ENCODE measurements at regions not wholly inside any gene's neighbourhood (a gene's known extent, or its start where the extent isn't known, plus 50 kb on each side); places are given as distances from the start of the nearest gene placed in this dataset.

DNA sequence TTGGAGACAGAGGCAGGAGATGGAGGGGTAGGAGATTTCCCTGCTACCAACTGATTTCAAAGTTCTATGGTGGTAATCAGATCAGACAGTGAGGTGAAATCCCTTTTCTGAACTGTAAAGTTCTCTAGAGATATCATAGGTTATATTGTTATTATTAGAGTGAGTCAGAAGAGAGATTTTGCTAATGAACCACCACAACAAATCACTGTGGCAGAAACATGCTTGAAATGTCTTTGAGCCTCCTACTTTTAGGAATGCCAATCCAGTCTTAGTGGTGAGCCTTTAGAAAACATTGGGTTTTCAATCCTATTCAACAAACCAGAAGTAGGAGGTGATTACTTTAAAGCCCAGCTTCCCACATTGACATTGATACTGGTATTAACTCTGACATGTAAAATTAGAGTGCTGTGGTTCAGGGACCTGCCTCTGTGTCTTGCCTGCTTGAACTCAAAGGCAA lies 136.7 kb upstream of the CNR1 start:
- no peak for DNase-seq

DNA sequence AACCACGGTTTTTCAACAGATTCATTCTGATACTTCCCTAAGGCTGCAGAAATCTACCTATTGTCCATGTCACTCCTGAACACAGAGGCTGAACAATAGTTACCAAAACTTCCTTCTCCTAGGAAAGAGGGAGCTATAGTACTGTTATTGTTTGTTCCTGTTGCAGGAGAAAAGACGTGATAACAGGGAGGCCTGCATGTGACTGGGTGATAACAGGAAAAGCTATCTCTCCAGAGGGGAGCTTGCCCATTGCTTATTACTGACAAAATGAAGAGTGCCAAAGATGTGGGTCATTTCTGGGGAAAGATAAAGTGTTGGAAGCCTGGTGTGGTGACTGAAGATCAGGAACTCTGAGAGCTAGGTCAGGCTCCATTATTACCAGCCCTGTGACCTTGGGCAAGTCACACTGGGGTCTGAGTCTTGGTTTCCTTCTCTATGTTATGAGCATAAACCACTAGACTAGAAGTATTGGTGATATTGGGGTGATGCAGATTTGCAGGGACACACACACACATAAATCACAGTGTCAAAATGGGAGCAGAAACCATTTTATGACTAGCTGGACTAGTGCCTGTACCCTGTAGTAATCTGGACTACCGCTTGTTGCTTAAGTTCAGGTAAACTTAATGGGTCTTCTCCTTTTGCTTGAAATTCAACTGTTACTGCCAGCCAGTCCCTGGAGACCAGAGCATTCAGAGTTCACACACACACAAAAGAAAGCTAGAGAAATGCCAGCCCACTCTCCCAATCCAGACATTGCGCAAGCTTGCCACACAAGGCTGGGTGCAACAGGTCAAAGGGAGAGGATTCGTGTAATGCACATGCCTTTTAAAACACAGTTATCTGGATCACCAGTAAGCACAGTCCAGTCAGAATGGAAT lies 136.0 kb upstream of the CNR1 start:
- DNase-seq = no peak

DNA sequence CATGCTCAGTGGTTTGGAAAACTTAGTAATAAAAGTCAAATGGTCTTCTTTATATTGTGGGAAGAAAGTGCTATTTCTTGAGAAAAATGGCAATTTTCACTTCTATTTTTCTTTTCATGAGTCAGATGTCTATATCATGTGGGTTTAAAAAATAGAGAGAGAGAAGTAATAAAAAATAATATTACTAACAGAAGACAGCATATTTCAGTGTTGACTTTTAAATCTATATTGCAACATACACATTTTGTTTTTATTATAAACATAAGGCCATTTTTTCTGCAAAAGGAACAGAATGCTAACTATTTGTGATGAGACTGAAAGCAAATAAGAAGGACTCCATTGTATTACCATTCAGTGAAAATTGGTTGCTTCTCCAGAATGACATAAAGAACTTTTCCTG lies 135.1 kb upstream of the CNR1 start:
- DNase-seq = no peak

DNA sequence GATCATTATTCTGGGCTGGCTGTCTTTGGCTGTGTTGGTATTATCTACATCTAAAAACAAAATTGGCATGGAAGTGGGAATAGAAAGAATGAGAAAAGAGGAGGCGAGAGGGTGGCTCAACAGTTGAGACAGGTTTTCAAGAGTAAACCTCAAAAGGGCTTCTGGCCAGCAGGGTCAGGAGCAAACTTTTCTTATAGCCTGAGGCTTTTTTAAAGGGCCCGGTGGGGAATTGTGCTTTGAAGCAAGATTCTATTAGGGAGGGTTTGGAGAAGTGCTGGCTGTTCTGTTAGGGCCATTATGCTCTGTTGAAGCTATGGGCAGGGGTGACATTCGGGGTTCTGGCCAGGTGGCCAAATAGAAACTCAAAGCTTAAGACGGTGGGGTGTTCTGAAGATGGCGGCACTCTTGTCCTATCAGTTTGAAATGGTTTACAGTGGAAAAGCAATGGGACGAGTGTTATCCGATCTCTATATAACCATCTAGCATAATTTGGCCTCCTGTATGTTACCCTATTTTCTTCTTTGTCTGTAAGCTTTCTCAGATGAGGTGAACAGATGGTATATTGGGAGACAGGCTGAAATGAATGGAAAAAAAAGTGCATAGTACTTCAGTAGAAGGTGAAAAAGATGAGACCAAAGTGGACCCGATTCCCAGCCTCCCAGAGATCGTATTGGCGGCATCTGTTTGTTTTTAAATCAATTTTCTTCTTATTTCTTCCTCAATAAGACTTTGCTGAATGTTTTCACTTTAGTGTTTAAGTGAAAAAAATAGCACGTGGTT lies 132.1 kb upstream of the CNR1 start:
- no peak for DNase-seq

DNA sequence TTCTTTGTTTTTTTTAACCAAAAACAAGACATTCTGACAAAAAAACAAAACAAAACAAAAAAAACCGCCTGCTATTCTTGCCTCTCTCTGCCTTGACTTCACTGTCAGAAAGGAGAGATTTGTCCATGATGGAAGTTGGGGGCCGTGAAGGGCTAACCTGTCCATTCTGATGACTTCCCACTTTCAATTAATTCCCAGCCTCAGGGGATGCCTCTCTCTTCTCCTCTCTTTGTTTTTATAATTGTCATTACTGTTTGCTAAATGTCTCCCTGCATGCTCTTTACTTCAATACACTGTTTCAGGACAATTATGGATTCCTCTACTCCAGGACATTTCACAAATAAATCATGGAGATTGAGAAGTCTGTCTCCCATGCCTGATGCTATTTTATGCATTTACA lies 130.5 kb upstream of the CNR1 start:
- no peak for DNase-seq

DNA sequence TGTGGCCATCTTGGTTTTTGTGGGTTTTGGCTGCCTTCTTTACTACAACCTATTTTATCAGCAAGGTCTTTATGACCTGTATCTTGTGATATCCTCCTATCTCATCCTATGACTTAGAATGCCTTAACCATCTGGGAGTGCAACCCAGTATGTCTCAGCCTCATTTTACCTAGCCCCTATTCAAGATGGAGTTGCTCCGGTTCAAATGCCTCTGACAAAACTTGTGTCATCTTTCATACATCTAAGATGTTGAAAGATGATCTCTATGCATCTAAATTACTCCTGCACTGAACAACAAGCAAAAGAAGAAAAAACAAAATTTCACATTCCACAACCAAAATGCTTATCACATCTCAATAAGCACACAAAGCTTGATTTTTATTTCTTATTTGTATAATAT lies 129.5 kb upstream of the CNR1 start:
- no peak for DNase-seq

DNA sequence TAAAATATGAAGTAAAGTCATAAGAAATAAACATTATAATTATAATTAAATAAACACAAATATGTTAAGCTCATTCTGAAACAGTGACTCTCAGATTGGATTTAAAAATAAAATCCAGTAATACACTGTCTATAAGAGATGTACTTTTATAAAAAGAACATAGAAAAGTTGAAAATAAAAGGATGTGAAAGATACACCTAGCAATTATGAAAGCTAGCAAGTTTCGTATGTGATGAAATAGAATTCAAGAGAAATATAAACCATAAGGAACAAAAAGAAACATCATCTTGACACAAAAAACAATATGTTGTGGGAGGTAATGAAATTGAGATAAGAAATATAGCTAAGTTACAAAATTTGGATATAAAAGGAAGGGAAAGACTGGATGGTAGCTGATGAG lies 128.6 kb upstream of the CNR1 start:
- DNase-seq = no peak

DNA sequence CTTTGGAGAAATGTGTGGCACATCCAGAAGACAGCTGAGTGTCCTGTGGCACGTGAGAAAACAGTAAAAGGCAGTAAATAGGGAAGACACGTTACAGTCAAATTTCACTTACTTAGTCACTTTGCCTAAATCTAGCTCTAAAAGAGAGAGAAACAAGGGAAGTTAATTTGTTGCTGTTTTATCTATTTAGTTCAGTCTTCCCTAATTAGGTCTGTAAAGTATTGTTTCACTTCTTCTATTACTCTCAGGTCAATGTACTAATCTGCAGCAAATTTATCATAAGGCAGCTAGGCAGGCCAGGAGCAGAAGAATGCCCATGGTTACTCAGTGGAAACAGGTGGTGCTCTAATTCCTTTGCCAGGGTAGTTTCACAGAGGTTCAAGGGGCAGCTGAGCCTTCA lies 124.3 kb upstream of the CNR1 start:
- DNase-seq = no peak

DNA sequence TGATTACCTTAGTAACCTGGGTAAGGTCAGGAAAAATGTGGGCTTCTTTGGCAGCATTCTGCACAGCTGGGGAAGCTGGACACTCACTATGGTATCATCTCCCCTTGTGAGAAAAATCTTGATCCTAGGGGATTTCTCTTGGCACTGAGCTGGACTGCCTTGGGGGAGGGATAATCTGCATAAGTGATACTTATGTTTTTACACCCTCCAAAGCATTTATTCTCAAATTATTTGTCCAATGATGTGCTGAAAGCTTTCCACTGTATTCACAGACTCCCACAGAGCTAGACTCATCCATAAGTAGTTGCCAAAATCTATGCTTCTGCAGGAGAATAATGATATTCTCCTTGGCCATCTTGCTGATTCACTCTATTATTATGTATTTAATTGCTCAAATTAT lies 121.5 kb upstream of the CNR1 start:
- DNase-seq = no peak

DNA sequence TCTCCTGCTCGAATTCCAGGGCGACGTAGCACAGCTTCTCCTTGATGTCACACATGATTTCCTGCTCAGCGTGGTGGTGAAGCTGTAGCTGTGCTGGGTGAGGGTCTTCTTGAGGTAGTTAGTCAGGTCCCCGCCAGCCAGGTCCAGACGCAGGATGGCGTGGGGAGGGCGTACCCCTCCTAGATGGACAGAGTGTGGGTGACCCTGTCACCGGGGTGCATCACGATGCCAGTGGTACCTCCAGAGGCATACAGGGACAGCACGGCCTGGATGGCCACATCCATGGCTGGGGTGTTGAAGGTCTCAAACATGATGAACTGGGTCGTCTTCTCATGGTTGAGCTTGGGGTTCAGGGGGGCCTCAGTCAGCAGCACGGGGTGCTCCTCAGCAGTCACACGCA lies 110.2 kb upstream of the CNR1 start:
- DNase-seq = no peak

DNA sequence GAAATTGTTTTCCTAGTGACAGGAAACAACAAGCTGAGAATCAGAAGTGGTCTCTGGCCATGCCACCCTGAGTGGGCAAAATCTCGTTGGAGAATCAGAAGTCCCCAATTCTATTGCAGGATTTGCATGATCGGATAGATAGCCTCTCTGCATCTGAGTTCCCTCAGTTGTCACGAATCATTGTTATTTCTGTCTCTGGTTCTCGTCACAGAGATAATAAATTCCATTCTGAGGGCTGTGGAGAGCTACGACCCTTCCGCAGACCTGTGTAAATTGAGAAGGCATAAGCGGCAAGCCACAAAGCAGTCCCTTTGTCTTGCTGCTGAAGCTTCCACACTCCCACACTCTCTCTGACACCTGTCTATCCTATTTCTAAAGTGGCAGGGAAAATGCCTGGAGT lies 102.4 kb upstream of the CNR1 start:
- DNase-seq = no peak

DNA sequence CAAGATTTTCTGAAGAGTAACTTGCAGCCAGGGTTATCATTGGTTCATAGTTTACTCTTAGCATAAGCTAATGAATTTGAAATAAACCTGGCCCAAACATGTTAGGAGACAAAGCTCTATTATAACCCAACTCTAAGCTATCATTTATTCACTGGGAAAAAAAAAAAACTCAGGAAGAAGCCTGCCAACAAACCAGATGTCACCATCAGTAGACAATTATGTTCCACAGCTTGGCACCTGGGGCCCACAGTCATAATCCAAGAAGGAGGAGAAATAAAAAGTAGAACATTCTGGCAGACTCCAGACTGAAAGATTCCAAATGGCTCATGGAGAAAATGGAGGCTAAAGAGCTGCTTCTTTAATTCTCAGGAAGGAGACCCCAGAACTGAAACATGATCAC lies 100.0 kb upstream of the CNR1 start:
- DNase-seq = no peak

DNA sequence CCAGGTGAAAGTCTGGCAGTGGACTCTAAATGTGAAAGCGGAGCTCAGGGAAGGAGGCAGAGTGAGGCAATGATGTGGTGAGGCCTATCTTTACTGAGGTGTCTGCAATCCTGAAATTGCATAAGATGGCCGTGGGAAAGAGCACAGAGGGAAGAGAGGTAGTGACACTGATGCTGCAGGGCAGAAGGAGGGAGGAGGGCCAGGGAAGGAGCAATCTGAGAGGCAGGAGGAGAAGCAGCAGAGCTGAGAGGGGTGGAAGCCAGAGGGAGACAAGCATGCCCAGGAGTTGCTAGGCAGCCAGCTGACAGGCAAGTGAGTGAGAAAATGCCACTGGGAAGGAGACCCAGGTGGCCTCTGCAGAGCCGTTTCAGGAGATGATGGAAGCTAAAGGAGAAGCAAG lies 97.4 kb upstream of the CNR1 start:
- DNase-seq = no peak

DNA sequence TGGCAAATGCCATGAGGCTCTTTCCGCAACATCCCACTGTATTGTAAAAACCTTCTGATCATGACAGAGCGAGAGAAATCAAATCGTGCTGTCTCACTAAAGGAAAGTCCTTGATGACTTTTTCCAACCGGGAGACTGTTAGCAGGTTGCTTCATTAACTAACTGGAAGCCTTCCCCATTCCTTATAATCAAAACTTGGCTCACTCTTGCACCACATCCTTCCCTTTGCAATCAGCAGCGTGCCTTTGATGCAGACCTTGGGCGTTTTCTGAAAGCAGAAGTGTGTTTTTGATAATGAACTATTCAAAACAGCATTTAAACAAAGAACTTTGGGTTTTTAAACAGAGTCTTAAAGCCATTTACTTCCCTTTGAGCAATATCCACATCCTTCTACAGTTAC lies 96.2 kb upstream of the CNR1 start:
- DNase-seq = no peak

DNA sequence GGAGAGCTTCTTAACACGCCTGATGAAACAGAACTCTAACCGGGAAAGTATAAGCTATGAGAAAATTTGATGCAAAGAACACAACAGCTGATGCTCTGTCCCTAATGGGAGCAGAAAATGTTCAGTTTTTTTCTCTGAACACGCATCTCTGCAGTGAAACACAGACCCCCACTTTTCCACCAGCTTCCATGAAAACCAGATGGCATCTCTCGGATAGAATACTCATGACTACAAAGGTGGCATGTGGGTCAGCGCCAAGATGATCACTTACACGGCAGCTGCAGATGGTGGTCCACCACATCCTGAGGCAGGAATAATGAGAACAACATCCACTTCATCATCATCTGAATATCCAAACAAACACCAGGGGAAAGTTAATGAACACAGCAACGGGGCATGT lies 85.2 kb upstream of the CNR1 start:
- DNase-seq = no peak

DNA sequence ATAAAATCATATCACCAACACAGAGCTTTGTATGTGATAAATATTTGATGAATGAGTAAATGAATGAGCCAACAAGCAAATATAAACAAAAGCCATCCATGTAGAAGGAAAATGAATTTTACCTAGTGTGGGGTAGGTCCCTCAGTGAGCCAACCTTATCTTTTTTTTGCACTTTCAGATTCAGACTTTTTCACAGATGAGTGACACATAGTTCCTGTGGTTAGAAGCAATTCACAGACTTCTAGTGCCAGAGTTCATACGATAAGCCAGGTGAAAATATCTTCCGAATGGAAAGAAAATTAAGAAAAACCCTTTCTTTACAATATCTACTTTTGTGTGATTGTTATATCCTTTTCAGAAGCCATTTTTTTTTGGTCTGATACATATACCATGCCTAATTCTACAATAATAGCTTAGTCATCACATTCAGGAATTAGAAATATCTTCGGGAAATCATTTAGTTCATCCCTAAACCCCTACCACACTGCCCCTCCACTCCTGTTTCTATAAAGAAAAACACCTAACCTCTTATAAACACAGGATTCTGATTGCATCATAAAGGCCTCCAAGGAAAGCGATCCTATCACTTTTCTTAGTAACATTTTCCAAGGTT lies 82.7 kb upstream of the CNR1 start:
- DNase-seq = no peak

DNA sequence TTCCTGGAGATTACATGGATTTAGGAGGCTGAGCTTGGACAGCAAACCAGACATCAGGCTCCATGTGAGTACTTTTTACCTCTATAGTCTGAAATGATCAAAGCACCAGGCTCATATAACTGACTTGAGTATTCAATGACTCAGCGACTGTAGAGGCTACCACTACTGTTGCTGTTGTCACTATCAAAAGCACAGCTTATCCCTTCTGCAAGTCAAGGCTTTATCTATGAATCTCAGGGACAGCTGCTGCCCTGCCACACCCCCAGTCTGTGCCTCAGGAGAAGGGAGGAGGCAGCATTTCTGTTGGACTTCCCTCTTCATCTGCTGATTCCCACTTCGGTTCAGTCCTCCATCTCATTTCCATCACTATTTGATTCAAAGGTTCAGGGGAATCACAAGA lies 80.5 kb upstream of the CNR1 start:
- no peak for DNase-seq

DNA sequence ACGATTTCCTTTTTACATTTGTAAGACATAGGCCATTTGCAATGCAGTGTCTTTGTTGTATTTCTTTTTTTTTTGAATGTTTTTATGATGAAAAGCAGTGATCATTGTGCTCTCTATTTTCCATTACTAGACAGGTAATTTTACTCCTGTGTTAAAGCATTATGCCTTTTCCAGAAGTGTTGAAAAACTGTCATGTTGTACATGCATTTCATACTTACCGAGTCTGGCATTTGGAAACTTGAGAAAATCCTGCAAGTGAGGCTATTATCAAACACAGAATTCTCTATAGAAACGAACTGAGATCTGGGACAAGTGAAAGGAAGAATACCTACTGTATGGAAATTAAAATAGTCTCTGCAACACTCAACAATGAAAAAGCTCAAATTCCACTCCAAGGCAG lies 78.6 kb upstream of the CNR1 start:
- DNase-seq = no peak

DNA sequence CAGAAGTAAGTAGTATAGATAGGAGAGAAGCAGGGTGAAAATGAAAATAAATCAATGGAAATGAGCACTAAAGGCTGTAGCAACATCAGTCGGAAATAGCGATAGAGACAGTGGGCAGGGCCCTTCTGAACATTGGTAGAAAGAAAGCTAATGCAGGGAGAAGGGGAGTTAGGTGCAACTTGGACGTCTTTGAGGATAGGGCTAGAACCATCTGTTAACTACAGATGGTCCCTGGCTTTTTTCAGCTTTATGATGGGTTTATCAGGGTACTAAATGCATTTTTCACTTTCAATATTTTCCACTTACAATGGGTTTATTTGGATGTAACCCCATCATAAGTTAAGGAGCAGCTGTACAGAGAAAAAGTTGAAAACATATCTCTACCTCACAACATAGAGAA lies 72.8 kb upstream of the CNR1 start:
- DNase-seq = no peak

DNA sequence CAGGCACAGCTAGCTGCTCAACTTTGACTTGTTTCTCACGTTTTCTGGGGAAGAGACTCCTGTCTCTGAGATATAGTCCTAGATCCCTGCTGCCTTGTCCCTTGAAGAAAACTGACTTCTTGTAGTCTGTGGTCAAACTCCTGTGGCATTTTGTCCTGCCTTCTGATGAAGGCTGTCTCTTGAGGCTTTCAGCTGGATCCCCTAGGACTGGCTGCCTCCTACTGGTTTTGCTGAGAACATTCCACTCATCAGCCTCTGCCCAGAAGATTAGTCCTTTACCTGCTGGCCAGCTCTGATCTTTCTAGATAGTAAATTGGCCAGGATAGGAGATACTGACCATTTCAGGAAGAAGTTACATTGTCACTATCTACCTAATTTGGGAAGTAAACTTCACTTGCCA lies 71.9 kb upstream of the CNR1 start:
- DNase-seq = no peak

DNA sequence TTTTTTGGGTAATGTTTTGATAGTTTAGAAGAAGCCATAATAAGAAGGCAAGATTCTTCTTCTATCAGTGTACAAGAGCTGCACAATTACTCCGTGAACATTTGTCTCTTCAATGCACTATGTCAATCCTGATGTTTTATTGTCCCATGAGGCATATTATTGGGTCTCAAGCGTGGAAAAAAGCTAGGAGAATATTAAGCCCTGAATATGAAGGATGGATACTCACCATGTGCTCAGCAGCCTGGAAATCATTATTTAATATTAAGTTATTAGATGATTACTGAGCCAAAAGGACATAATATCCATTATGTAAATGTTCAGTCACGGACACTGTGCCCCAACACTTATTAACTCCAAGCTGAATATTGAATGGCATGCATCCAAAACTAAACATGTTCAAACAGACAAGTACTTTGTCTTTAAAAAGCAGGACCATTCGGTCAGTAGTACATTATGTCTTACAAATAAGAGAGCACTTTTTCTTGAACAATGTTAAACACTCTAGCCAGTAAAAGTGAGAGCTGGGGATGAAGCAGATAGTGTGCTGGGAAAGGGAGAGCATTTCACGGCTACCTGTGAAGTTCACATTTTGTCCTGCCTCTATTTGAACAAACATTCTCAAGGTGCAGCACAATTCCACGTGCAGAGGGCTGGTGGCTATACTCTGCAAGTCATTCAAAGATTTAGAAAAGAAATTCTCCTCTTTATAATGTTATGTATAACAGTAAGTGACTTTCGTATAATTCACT lies 70.6 kb upstream of the CNR1 start:
- no peak for DNase-seq

DNA sequence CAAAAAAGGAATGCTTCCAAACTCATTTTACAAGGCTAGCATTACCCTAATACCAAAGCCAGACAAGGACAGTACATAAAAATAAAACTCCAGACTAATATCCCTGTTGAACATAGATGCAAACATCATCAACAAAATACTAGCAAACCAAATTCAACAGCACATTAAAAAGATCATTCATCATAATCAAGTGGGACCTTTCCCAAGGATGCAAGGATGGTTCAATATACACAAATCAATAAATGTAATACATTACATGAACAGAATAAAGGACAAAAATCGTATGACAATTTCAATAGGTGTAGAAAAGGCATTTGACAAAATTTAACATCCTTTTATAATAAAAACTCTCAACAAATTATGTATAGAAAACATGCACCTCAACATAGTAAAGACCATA lies 66.6 kb upstream of the CNR1 start:
- no peak for DNase-seq

DNA sequence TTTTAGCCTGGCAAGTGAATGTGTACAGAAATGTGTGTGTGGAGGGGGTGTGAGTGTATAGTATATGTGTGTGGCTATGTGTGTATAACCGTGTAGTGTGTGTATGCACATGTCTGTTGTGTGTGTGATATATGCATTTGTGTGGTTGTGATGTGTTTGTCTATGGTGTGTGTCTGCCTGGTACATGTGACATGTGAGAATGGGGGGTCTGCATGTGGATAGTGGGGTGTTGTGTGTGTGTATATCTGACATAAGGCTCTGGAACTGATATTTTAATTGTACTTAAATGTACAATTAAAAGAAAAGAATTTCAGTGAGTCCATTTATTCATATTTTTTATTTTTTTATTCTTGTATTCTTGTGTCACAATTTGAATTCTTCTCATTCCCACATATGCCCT lies 57.2 kb upstream of the CNR1 start:
- DNase-seq = no peak

All from NCI-H1930 (cell line).